HCT116 (cell line): ENCODE measurements at regions not wholly inside any gene's neighbourhood (a gene's known extent, or its start where the extent isn't known, plus 50 kb on each side); places are given as distances from the start of the nearest gene placed in this dataset.

ENCODE experiments used
- EGR1 ChIP-seq: IDR thresholded peaks from 2 replicates; pipeline ENCODE4 v1.6.1; 2012; ENCODE audit warnings: low read depth
- EZH2 ChIP-seq: fragments of 200-600 bp; sonication (generic); IDR thresholded peaks from 2 replicates; pipeline ENCODE4 v1.6.1; 2017; ENCODE audit warnings: antibody characterized with exemption, mixed run types
- POLR2A ChIP-seq: IDR thresholded peaks from 2 replicates; pipeline ENCODE4 v1.7.0; 2011; ENCODE audit warnings: borderline replicate concordance; ENCODE audit not compliant: insufficient read depth, insufficient read length; ENCODE audit errors: extremely low read depth
- POLR2AphosphoS5 ChIP-seq: IDR thresholded peaks from 2 replicates; pipeline ENCODE4 v1.6.1; 2011; ENCODE audit warnings: mild to moderate bottlenecking, low read depth, low read length, moderate library complexity
- RAD21 ChIP-seq: IDR thresholded peaks from 2 replicates; pipeline ENCODE4 v1.6.1; 2012; ENCODE audit warnings: low read depth, mild to moderate bottlenecking
- ZNF274 ChIP-seq: fragments of 200-500 bp; sonication (Bioruptor generic); IDR thresholded peaks from 2 replicates; pipeline ENCODE4 v1.6.1; 2014; ENCODE audit warnings: mild to moderate bottlenecking, low read depth, low read length, inconsistent platforms
- TF ChIP-seq, protein P1 (sequence below), 3 experiments: fragments of 200-600 bp in 1 of 3; sonication (generic) in 1 of 3; IDR thresholded peaks in 2 of 3; conservative IDR thresholded peaks in 1 of 3; 2 replicates each; pipeline ENCODE4 v1.5.1; 2012 to 2017; ENCODE audit warnings: low read depth in 2 of 3, low read length in 2 of 3, antibody characterized with exemption in 1 of 3, borderline replicate concordance in 1 of 3, control low read depth in 1 of 3, mild to moderate bottlenecking in 1 of 3, mixed read lengths in 1 of 3, mixed run types in 1 of 3, moderate library complexity in 1 of 3; ENCODE audit not compliant: insufficient read depth in 1 of 3

DNA sequence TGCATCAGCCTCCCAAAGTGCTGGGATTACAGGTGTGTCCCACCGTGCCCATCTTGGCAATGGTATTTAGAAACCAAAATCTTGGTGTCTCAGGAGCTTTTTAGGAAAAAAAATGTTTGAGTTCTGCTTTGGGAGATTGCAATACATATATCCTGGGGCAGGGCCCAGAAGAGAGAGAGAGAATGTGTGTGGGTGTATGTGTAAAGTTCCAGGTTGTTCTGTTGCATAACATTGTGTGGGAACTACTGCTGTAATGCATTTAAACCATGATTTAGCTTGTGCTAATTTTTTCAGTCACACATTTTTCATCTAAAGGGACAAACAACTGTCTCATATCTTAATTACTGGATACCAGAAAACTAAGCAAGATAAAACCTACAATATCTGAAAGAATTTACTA, 70.8 kb upstream of the NABP1 start:
- no peak for TF ChIP-seq POLR2A
- TF ChIP-seq, protein P1, sequence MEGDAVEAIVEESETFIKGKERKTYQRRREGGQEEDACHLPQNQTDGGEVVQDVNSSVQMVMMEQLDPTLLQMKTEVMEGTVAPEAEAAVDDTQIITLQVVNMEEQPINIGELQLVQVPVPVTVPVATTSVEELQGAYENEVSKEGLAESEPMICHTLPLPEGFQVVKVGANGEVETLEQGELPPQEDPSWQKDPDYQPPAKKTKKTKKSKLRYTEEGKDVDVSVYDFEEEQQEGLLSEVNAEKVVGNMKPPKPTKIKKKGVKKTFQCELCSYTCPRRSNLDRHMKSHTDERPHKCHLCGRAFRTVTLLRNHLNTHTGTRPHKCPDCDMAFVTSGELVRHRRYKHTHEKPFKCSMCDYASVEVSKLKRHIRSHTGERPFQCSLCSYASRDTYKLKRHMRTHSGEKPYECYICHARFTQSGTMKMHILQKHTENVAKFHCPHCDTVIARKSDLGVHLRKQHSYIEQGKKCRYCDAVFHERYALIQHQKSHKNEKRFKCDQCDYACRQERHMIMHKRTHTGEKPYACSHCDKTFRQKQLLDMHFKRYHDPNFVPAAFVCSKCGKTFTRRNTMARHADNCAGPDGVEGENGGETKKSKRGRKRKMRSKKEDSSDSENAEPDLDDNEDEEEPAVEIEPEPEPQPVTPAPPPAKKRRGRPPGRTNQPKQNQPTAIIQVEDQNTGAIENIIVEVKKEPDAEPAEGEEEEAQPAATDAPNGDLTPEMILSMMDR (IDR thresholded peaks at IDR 0.05 in 2 of 3, conservative IDR thresholded peaks at IDR 0.05 in 1 of 3; ENCODE audit: borderline replicate concordance in 1 of 3, insufficient read depth in 1 of 3, low read depth in 2 of 3, low read length in 2 of 3): no peak
- no peak for TF ChIP-seq POLR2AphosphoS5
- TF ChIP-seq RAD21: no peak
- TF ChIP-seq ZNF274: no peak
- TF ChIP-seq EGR1: no peak
- no peak for TF ChIP-seq EZH2
